Endothelial cell of umbilical vein (primary cell): ENCODE measurements at regions not wholly inside any gene's neighbourhood (a gene's known extent, or its start where the extent isn't known, plus 50 kb on each side); places are given as distances from the start of the nearest gene placed in this dataset.

Experiments
- EZH2 ChIP-seq: IDR thresholded peaks from 2 replicates; pipeline ENCODE4 v1.6.1; 2012; ENCODE audit warnings: borderline replicate concordance, low read depth, mild to moderate bottlenecking, moderate library complexity, low read length, inconsistent platforms; ENCODE audit not compliant: severe bottlenecking
- GATA2 ChIP-seq: IDR thresholded peaks from 2 replicates; pipeline ENCODE4 v1.7.0; 2011; ENCODE audit warnings: low read depth, mild to moderate bottlenecking, moderate library complexity, mixed read lengths, low read length; ENCODE audit not compliant: insufficient read length, insufficient read depth
- JUN ChIP-seq: IDR thresholded peaks from 2 replicates; pipeline ENCODE4 v1.6.1; 2011; ENCODE audit warnings: borderline replicate concordance, low read depth; ENCODE audit not compliant: insufficient read length, insufficient read depth
- POLR2A ChIP-seq: IDR thresholded peaks from 2 replicates; pipeline ENCODE4 v1.6.1; 2012; ENCODE audit warnings: low read depth, mild to moderate bottlenecking, control low read depth, low read length
- POLR2AphosphoS5 ChIP-seq: IDR thresholded peaks from 2 replicates; pipeline ENCODE4 v1.6.1; 2012; ENCODE audit warnings: low read depth, mild to moderate bottlenecking, control low read depth, low read length, moderate library complexity; ENCODE audit not compliant: insufficient read depth
- TF ChIP-seq, protein P1 (sequence below), 2 donors: IDR thresholded peaks; 1 replicate in 1 of 2; 2 replicates in 1 of 2; pipeline ENCODE4 v1.5.1; 2011; ENCODE audit warnings: low read length in 2 of 2, mild to moderate bottlenecking in 2 of 2, moderate library complexity in 2 of 2, control low read depth in 1 of 2, inconsistent platforms in 1 of 2, low read depth in 1 of 2; ENCODE audit not compliant: insufficient read depth in 1 of 2; ENCODE audit errors: extremely low read depth in 1 of 2
- TF ChIP-seq, protein P2 (sequence below): IDR thresholded peaks from 2 replicates; pipeline ENCODE4 v1.6.1; 2011; ENCODE audit not compliant: insufficient read depth, insufficient read length

DNA sequence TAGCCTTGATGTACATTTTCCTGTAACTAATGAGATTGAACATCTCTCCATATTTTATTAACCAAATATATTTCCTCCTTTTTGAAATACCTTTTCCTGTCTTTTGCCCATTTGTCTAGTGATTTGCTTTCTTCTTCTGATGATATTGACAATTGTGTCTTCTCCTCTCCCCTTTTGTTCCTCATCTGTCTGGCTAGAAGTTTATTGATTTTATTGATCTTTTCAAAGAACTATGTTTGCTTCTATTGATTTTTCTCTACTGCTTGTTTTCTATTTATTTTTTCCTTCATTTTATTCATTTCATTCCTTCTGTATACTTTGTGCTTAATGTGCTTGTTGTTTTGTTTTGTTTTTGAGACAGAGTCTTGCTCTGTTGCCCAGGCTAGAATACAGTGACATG, 181.4 kb upstream of the SMIM23 start:
- TF ChIP-seq JUN (no peak), POLR2A (no peak), POLR2AphosphoS5 (no peak), EZH2 (no peak), GATA2 (no peak)
- TF ChIP-seq, protein P1, sequence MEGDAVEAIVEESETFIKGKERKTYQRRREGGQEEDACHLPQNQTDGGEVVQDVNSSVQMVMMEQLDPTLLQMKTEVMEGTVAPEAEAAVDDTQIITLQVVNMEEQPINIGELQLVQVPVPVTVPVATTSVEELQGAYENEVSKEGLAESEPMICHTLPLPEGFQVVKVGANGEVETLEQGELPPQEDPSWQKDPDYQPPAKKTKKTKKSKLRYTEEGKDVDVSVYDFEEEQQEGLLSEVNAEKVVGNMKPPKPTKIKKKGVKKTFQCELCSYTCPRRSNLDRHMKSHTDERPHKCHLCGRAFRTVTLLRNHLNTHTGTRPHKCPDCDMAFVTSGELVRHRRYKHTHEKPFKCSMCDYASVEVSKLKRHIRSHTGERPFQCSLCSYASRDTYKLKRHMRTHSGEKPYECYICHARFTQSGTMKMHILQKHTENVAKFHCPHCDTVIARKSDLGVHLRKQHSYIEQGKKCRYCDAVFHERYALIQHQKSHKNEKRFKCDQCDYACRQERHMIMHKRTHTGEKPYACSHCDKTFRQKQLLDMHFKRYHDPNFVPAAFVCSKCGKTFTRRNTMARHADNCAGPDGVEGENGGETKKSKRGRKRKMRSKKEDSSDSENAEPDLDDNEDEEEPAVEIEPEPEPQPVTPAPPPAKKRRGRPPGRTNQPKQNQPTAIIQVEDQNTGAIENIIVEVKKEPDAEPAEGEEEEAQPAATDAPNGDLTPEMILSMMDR (IDR thresholded peaks at IDR 0.05; ENCODE audit: extremely low read depth in 1 of 2, insufficient read depth in 1 of 2, low read depth in 1 of 2, low read length in 2 of 2) = no peak
- TF ChIP-seq, protein P2, sequence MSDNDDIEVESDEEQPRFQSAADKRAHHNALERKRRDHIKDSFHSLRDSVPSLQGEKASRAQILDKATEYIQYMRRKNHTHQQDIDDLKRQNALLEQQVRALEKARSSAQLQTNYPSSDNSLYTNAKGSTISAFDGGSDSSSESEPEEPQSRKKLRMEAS = no peak
